Cardiac fibroblast (primary cell): ENCODE measurements at regions not wholly inside any gene's neighbourhood (a gene's known extent, or its start where the extent isn't known, plus 50 kb on each side); places are given as distances from the start of the nearest gene placed in this dataset.
"Not testable (repeated sequence)": the region's sequence is repeated elsewhere in the genome, so short reads cannot be mapped to it uniquely, and the experiment has no call there.

Source experiments
- DNase-seq, 2 donors: peaks; one replicate each; pipeline versions ENCODE4 v3.0.0 to v3.0.0-alpha.2; 2010; ENCODE audit warnings: low read depth in 2 of 2
- H3K4me3 ChIP-seq, 2 donors: replicated peaks in 1 of 2; 1 replicate in 1 of 2; 2 replicates in 1 of 2; pipeline ENCODE4 v1.5.1; 2011; ENCODE audit warnings: low read depth in 2 of 2, low read length in 2 of 2, mild to moderate bottlenecking in 2 of 2, moderate library complexity in 1 of 2
- CTCF ChIP-seq: IDR thresholded peaks from one replicate; pipeline ENCODE4 v1.5.1; 2011; ENCODE audit warnings: low read depth, mild to moderate bottlenecking, low read length, inconsistent platforms

GRCh38 chr5:91754990-91755389 lies 371.9 kb upstream of the ARRDC3 start:
- no peak for TF ChIP-seq CTCF
- H3K4me3 ChIP-seq, result no peak overlapping the region

GRCh38 chr5:91744470-91744869 lies 361.4 kb upstream of the ARRDC3 start:
- not testable (repeated sequence) for H3K4me3 ChIP-seq, DNase-seq

More at GRCh38 chr5:91754990-91755389, 371.9 kb upstream of the ARRDC3 start:
- no peak for DNase-seq

GRCh38 chr5:91742550-91742949 lies 359.4 kb upstream of the ARRDC3 start:
- no peak for TF ChIP-seq CTCF
- no peak for DNase-seq

GRCh38 chr5:91741764-91742505 lies 358.8 kb upstream of the ARRDC3 start:
- no peak for TF ChIP-seq CTCF
- no peak for DNase-seq
- H3K4me3 ChIP-seq, result no peak overlapping the region

More at GRCh38 chr5:91742550-91742949, 359.4 kb upstream of the ARRDC3 start:
- H3K4me3 ChIP-seq, result no peak overlapping the region

- TF ChIP-seq CTCF, result no peak
- no peak overlapping the region for H3K4me3 ChIP-seq
- DNase-seq, result no peak
Observed at GRCh38 chr5:91730026-91730425, 346.9 kb upstream of the ARRDC3 start.

GRCh38 chr5:91727463-91727862 lies 344.3 kb upstream of the ARRDC3 start:
- DNase-seq, result no peak
- TF ChIP-seq CTCF, result no peak
- no peak overlapping the region for H3K4me3 ChIP-seq

GRCh38 chr5:91722736-91723467 lies 339.8 kb upstream of the ARRDC3 start:
- no peak overlapping the region for H3K4me3 ChIP-seq
- DNase-seq, result no peak
- no peak for TF ChIP-seq CTCF
